ENCODE measurements at regions not wholly inside any gene's neighbourhood (a gene's known extent, or its start where the extent isn't known, plus 50 kb on each side); places are given as distances from the start of the nearest gene placed in this dataset.

DNA sequence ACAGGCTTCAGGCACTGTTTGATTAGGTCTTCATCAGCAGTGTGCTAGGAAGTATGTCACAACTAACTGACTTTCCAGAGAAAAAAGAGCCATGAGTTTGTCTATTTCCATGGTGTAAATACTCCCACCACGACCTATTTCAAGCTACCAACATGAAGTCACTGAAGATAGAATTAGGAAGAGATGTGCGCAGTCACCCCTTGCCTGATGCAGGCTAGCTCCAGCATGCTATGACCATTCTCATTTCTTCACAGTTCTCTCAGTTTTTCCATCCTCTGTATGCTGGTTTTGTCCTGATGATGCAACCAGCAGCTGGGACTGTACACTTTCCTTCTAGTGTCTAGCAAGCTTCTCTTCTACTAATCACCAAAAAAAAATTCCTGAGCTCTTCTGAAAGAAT, 191.6 kb upstream of the NUDT4 start:
- TF ChIP-seq POLR2AphosphoS5 (IDR thresholded peaks at IDR 0.05; ENCODE audit: borderline replicate concordance, low read depth, low read length) (no peak), EZH2 (IDR thresholded peaks at IDR 0.05) (no peak)
